Amniotic stem cell (primary cell): ENCODE measurements at regions not wholly inside any gene's neighbourhood (a gene's known extent, or its start where the extent isn't known, plus 50 kb on each side); places are given as distances from the start of the nearest gene placed in this dataset.

ENCODE experiments used
- DNase-seq: peaks from one replicate; lab custom pipeline; 2025; lab: John Stamatoyannopoulos, UW

DNA sequence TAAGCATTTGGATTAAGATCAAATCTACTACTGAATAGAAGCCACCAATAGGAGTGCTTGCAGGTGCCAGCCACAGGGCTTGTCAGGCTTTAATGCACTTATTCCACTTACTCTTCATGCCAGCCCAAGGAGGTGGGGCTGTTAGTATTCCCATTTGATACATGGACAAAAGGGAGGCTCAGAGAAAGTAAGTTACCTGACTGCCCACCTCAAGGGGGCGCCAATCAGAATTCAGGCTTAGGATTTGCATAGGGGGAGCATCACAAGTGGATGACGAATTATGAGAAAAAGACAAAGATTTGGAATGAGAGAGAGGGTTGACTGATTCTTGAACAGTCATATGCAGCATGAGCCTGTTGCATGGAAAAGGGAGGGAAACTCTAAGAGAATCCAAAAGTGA, 188.4 kb upstream of the TSHZ2 start:
- DNase-seq: no peak

DNA sequence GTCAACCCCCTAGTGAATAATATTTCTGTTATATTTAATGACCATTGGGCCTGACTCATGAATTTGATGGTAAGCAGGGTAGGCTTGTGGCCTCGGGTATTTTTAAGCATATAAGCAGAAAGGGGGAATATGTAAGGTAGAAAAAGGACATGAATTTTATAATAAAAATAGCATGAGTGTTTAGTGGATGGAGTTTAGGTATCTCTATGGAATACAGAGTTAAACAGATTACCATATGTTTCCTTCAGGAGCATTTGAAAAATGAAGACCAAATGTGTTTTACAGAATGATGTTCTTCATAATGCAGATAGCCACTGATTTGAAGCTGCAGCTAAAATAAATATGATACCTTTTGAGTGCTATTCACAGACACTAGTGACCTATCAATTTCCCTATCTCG, 191.7 kb upstream of the TSHZ2 start:
- no peak for DNase-seq

DNA sequence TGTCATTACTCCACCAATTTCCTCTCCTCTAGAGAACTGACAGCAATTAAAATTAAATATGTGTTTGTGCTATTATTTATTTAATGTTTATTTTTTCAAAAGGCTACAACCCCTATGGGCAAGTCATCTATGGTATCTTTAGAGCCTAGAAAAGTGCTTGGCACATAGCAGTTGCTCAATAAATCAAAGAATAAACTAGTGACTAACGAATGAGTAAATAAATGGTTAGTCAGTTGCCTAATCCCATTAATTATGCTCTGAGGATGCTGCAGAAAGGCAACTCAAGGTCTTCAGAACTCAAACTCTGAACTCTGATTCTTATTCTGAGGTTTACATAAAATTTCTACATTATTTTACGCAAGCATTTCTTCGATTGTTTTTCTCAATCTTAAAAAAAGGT, 193.0 kb upstream of the TSHZ2 start:
- DNase-seq: no peak

DNA sequence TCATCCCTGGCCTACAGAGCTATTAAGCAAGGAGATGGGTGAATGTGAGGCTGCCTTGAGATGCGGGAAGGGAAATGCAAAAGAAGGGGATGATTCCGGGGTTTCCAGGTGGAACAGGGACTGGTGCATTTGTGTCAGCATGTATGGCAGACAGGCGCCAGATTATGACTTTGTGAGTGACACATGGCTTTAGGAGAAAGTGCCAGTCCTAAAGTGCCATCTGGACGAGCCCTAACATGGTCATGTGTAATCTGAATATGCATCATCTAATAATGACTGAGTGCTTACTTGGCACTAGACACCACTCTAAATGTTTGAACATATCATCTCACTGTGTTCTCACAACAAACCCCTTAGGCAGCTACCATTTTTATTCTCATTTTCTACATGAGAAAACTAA, 195.0 kb upstream of the TSHZ2 start:
- no peak for DNase-seq

DNA sequence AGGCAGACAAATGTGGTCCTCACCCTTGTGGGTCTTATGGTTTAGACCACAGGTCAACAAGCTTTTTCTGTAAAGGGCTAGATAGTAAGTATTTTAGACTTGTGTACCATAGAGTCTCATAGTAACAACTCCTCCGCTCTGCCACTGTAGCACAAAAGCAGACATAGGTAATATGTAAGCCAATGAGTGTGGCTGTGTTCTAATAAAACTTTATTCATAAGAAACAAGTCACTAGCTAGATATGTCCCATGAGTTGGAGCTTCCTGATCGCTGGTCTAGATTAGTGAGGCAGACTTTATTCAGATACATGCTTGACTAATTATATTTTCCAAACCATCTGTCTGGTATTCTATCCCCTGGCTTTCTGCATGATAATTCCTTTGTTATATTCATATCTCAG, 196.4 kb upstream of the TSHZ2 start:
- no peak for DNase-seq

DNA sequence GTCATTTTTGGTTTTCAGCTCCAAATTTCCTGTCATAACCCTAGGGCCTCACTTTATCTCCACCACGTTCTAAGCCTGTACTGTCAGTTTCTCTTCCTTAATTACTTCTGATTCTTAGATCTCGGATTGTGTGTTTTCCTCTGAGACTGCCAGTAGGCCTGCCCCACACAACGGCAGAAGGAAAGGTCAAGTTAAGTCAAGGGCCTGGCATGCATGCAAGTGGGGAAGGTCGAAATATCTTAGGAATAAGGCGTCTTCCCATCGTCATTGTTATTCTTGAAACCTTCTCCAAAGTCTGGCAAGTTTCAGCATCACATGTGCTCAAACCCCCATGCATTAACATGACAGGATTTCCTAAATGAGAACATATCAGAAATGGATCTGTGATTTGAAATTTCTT, 203.5 kb upstream of the TSHZ2 start:
- no peak for DNase-seq

DNA sequence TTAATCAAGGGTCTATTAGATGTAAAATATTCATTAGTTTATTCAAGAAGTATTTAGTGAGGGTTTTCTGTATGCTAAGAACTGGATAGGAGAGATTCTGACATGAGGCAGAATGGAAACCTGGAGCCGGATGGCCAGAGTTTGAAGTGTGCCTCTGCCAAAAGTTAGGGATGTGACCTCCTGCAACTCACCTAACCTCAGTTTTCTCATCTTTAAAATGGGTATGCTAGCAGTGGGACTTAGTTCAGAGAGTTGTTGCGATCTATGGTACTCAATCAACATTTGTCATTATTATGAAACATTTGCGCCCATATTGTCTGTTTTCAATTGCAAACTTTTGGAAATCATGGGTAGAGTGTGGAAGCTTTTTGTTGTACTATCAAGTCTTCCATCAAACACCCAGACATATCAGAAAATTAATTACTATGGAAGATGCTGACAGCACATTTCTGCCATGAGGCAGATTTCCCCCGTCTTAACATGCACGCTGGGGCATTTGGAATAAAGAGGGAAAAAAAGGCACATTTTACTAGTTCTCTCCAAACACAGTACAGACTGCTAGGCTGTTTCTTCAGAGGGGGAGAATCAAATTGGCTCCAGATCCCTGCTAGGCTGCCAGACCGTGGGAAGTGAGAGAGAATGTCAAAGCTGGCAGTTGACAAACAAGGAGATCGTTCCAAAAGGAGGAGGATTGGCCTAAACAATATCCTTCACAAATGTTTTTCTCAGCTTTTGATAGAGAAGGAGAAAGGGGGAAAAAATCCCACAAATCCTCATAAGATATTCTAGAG, 205.3 kb upstream of the TSHZ2 start:
- DNase-seq: no peak

DNA sequence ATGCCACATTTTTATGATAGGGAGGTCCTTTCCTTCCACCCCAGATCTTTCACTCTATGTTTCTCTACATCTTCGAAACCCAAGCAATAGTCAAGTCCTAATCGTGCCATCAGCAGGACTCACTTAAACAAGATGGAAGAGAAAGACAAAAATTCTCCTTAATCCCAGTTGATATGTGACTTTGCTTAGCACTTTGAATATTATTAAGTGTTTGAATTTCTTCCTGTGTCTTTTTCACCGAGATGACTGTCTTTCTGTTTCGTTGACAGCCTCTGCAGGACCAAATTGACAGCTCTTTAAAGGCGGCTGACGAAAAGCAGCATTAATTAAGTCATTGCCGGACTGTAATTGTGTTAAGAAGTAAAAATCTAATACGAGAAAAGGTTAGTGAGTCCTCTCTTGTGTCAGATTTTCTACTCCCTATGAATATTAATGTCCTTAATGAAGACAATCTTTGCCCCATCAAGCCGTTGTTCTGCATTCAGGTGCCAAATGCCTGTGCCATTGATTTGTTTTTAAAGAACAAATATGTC, 208.8 kb upstream of the TSHZ2 start:
- no peak for DNase-seq

DNA sequence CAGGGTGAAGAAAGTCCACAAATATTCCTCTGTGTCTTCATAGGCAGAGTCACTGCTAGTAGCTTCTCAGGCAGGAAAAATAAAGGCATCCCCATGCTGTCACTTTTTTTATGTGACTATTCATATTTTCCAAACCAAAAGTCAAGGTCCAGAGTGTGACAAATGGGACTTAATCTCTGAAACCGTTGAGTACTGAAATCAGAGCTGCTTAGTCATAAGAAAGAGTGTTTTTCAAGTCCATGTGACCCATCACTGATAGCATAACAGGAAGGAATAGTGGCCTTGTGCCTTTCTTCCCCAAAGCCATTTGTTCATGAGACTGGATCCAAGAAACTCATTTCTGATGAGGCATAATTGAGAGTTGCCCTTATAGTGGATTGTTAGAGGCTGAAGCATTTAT, 210.3 kb upstream of the TSHZ2 start:
- DNase-seq: no peak

DNA sequence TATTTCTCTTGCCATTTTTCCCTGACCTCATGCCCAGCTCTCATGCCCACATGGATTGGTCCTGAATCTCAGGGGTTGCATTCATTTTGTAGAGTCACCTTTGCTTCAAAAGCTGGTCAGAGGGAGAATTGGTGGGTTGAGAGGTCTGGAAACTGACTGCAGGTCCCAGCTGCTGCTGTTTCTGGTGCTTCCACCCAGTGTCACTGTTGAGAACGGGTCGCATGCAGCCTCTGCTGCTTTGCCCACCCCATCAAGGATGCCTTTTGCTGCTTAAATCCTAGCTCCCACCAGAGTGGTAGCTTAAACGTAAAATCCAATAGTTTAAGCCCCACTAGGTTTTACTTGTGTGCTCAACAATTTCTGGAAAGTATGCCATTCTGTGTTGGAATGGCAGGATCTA, 211.4 kb upstream of the TSHZ2 start:
- no peak for DNase-seq

DNA sequence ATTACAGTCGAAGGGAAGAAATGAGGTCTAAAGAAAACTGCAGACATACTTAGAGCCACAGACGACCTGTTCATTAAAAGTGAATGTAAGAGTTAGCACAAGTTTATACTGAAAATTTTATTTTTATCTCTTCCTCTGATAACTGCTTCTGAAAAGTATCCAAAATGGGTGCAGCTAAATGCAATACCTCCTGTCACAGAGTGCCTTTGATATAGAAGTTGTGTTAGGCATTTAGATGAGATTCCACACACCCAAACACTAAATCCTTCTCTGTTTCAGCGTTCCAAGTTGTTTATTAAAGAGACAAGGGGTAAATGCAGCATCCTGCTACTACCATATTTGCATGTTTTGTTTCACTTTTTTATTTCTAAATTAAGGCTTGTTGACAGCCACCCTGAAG, 214.7 kb upstream of the TSHZ2 start:
- DNase-seq: no peak

DNA sequence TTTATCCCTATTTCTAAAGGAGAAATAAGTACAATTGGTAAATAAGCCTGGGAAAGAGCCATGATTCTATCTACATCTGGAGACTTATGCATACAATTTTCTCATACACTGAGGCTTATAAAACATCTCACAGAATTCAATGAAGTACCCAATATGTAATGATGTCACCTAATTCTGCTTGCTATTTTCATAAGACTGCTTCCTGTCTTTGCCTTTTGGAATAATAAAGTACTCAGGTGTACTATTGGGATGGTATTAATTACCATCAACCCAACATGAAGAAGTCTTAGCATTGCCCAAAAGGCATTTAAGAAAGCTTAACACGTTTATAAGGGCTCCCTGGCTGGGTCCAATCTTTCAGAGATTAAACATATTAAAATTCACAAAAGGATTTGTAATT, 216.4 kb upstream of the TSHZ2 start:
- no peak for DNase-seq

DNA sequence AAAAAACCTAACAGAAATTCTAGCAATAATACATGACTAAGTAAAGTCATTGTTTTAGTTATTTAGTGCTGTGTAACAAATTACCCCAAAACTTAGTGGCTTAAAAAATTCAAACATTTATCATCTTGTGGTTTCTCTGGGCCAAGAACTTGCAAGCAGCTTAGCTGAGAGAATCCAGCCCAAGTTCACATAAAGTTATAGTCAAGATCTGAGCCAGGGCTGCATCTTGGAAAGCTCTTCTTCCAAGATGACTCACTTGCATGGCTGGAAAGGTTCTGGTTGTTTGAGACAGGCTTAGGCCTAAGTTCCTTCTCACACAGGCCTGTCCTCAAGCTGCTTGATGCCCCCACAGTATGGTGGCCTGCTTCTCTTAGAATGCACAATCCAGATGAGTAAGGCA, 217.8 kb upstream of the TSHZ2 start:
- DNase-seq: no peak

DNA sequence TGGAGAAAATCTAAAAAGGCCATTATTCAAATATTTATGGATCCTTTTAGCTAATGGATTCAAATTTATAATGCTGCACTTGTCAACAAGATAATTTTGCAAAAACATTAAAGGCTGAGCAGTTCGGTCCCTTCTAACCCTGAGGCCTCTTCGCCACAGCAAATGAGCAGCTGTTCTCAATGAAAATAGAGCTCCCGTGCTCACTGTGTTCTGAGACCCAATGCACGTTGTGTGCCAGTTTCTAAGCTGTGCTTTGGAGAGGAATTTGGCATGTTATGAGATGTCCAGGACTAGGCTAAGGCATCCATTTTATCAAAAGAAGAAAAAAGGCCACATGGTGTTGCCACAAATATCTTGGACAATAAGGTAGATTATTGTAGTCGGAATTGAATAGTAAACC, 220.1 kb upstream of the TSHZ2 start:
- DNase-seq: no peak

DNA sequence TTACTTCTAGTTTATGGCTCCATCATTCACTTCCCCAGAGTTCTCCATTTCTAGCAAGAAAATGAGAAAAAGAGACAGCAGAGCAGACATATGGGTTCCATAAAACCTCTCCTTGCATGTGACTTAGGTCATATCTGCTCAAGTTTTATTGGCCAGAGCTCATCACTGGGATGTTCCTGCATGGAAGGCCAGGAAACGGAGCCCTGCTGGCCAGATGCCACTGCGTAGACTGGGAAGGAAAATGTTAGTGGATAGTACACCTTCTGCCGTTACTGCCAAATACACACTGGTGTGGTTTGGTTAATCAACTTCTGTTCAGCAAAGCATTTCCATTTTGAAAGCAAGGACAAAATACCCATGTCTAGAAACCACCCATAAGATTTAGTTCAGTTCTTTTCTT, 220.6 kb upstream of the TSHZ2 start:
- no peak for DNase-seq

DNA sequence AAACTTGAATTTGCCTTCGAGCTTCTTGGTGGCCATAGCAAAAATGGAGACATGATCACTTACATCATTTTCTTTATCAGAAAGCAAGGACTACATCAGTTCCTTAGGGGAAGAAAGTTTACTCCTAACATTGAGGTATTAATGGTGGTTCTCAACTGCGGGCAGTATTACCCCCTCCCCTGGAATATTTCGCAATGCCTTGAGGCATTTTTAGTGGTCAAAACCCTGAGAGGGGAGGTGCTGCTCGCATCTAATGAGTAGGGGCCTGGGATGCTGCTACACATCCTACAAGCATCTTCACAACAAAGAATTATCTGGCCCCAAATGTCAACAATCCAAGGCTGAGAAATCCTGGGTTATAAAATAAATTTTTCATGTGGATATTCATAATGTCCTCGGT, 222.2 kb upstream of the TSHZ2 start:
- no peak for DNase-seq

DNA sequence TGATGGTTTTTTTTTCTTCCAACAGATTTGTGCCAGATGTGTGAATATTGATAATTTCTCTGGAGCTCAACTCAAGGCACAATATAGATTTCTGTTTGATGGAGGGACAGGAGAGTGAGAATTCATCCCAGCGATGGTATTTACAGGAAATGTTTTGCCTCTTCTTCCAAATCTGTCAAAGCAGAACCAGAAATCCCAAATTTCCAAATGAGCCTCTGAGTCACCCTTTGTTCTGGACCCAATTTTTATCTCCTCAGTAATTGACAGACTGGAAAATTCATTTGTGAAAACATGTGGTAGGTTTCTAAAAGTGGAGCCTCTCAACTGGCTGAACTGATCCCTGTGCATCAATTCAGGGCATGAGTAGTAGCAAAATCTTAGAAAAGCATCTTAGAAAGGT, 223.2 kb upstream of the TSHZ2 start:
- DNase-seq: no peak

DNA sequence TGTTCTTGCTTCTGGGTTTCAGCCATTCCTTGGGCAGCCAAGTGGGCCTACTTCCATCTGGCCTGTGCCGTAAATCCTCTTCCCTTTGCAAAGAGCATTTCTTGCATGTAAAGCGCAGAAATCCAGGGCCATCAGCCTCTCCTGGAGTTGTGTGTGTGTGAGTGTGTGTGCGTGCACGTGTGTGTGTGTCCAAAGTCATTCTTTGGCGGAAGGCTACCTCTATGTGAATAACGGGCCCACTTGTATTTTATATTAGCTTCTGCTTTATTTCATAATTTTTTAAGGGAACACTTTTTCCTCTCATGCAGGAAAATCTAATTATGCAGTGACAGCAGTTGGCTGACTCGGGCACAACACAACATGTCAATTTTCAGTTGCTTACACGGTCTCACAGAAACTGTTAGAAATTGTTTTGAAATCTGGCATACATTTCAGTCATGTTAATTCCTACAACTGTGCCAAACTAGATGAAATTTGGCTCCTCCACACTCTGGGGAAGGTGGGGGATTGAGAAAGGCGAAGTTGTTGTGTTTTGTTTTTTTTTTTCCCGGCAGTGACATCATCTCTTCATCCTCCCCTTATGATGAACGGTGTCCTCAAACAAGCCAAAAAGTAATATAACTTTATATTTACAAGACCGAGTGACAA, 223.7 kb upstream of the TSHZ2 start:
- no peak for DNase-seq

DNA sequence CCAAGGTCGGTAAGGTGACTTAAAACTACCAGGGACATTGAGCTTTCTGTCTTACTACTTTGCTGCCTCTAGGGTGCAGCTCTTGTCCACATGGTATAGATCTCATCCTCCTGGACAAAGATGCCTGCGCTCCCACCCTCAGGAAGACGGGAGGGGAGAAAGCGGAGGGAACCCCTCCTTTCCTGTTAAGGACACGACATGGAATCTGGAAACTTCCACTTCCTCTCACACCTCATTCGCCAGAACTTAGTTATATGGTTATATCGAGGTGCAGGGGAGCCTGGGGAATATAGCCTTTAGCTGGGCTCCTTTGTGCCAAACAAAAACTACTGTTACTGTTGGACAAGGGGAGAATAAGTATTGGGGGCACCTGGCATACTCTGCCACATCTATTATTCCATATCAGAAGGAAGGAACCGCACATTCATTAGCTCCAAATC, 224.3 kb upstream of the TSHZ2 start:
- no peak for DNase-seq

DNA sequence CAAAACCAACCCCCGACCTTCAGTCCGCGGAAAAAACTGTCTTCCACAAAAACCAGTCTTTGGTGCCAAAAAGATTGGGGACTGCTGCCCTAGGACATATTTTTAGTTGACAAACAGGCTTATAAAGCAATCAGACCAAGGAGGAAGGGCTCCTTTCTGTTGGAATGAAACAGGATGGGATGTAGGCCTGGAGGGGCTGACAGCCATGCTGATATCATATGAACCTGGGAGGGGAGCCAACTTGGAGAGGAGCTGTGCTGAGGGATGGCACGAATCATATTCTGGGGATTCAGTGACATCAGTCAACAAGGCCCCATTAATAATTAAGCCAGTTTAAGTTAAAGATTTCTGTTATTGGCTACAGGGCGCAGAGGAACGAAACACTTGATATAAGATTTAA, 225.4 kb upstream of the TSHZ2 start:
- no peak for DNase-seq

DNA sequence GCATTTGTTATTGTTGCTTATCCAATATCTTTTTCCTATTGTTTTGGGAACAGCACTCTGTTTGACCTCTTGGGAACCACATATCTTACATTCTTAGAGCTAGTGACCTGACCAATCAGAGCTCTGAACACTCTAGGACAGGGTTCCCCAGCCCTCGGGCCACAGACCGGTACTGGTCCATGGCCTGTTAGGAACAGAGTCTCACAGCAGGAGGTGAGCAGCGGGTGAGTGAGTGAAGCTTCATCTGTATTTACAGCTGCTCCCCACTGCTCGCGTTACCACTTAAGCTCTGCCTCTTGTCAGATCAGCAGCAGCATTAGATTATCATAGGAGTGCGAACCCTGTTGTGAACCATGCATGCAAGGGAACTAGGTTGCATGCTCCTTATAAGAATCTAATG, 226.0 kb upstream of the TSHZ2 start:
- no peak for DNase-seq

DNA sequence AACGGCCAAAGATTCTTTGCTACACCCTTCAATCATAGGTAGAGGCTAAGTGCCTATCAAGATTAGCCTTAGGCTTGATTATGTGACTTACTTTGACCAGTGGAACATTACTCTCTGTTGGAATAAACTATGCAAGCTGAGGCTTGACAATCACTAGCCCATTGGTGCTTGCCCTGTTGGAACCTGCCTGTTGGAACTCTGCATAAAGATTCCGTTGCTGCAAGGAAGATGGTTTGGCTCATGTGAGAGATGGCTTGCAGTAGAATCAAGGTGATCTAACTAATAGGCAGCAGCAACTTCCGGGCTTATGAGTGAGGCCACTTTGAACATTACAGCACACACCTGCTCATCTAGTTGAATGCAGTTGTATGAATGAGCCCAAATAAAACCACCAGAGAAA, 227.7 kb upstream of the TSHZ2 start:
- no peak for DNase-seq

DNA sequence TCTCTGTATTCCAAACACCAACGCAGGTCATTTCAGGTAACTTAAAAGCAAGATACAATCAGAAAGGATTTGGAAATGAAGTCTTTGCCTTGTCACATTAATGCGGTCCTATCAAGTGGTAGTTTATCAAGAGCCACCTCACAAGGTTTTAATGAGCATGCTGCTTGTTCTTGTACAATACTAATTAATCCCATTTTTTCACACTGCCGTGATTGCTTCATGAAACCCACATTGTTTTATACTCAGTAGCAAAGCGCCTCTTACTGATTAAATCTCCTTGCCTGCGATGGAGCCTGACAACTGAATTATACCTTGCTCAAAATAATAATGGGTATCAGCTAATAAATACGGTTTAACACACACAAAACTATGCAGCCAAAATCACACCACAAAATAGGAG, 234.1 kb upstream of the TSHZ2 start:
- DNase-seq: no peak

DNA sequence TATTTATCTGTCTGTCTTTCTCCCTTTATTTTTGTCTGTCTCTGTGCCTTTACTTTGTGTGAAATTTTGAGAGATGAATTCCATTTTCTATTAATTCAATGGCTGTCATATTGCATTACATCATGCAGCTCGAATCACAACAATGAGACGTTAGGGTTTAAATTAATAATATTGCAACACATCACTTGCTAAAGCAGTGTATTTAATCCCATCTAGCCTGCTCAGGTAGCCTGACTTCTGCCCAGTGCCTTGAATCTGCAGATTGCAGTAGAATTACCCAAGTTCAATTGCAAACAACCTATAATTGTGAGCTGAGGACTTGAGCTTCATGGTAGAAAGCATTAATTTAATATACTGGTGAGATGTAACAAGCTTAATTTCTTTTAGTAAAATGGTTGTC, 235.7 kb upstream of the TSHZ2 start:
- DNase-seq: no peak
